K562 (cell line): ENCODE measurements at regions not wholly inside any gene's neighbourhood (a gene's known extent, or its start where the extent isn't known, plus 50 kb on each side); places are given as distances from the start of the nearest gene placed in this dataset.

Experiments
- ATAC-seq: fragments of 200-7000 bp; cut with Tn5 transposase; 3 replicates; pipeline ENCODE4 v1.9.1; 2020; ENCODE audit warnings: moderate library complexity
- BruUV-seq: library from RNA; stranded (reverse); fragments of 400-500 nt; replicated peaks from 2 replicates; lab custom pipeline; 2021; lab: Mats Ljungman, UMichigan
- CTCF ChIA-PET: fragments of 300-600 bp; formaldehyde crosslinking; extraction: SDS; loops from one replicate; lab custom pipeline; 2021; ENCODE audit warnings: low intra/inter-chr PET ratio; lab: Yijun Ruan, JAX
- POLR2A ChIA-PET: fragments of 300-600, 350-650 bp; sonication (Branson Sonifier 250); formaldehyde crosslinking; extraction: SDS; loops from one replicate; lab custom pipeline; 2021; ENCODE audit warnings: antibody characterized with exemption, inconsistent platforms; lab: Yijun Ruan, JAX
- DNase-seq, 4 experiments: peaks; one replicate each; pipeline versions ENCODE4 v3.0.0 to v3.0.0-alpha.2; 2011 to 2018; ENCODE audit warnings: low spot score in 3 of 4, mixed read lengths in 3 of 4; ENCODE audit errors: extremely low read depth in 1 of 4
- FAIRE-seq: peaks from 2 replicates; lab custom pipeline; 2011; peaks lifted over from hg19 to GRCh38; lab: Jason Lieb, UNC
- H2AFZ ChIP-seq: 2 replicates; pipeline ENCODE4 v1.6.0; 2011; ENCODE audit warnings: low read depth, low read length, control low read depth, inconsistent platforms
- H3K27ac ChIP-seq: fragments of 200-600 bp; 3 replicates; pipeline ENCODE4 v1.8.0; 2011; ENCODE audit warnings: low read depth, mild to moderate bottlenecking, control low read depth, inconsistent platforms, low read length, moderate library complexity, mixed read lengths; ENCODE audit errors: extremely low read depth
- H3K27me3 ChIP-seq, 2 experiments: fragments of 300-600 bp in 1 of 2; 2 replicates in 1 of 2; 3 replicates in 1 of 2; pipeline versions ENCODE4 v1.6.0 to v1.8.0; 2011; ENCODE audit warnings: inconsistent platforms in 2 of 2, low read length in 2 of 2, mild to moderate bottlenecking in 1 of 2, mixed read lengths in 1 of 2, moderate library complexity in 1 of 2; ENCODE audit not compliant: control insufficient read depth in 2 of 2, insufficient read depth in 2 of 2
- H3K36me3 ChIP-seq: fragments of 300-600 bp; 3 replicates; pipeline ENCODE4 v1.8.0; 2011; ENCODE audit warnings: mild to moderate bottlenecking, low read length, inconsistent platforms; ENCODE audit not compliant: control insufficient read depth, insufficient read depth
- H3K4me1 ChIP-seq, 2 experiments: fragments of 200-600 bp in 1 of 2; replicated peaks in 1 of 2; 2 replicates in 1 of 2; 3 replicates in 1 of 2; pipeline versions ENCODE4 v1.5.1 to v1.8.0; 2011; ENCODE audit warnings: inconsistent platforms in 2 of 2, low read length in 2 of 2, mild to moderate bottlenecking in 1 of 2, mixed read lengths in 1 of 2, moderate library complexity in 1 of 2; ENCODE audit not compliant: control insufficient read depth in 2 of 2, insufficient read depth in 2 of 2
- H3K4me2 ChIP-seq: 2 replicates; pipeline ENCODE4 v1.6.1; 2011; ENCODE audit warnings: low read length, control low read depth, inconsistent platforms, mixed read lengths; ENCODE audit not compliant: insufficient read depth
- H3K4me3 ChIP-seq: fragments of 200-600 bp; sonication (generic), shearing (Covaris generic); 2 replicates; pipeline ENCODE4 v1.5.1; 2016; ENCODE audit warnings: control low read depth, inconsistent platforms
- H3K79me2 ChIP-seq: fragments of 200-600 bp; 3 replicates; pipeline ENCODE4 v1.8.0; 2011; ENCODE audit warnings: low read length, inconsistent platforms; ENCODE audit not compliant: control insufficient read depth, insufficient read depth
- H3K9ac ChIP-seq, 2 experiments: 2 replicates each; pipeline versions ENCODE4 v1.6.0 to v1.6.1; 2011; ENCODE audit warnings: low read depth in 2 of 2, low read length in 2 of 2, control low read depth in 1 of 2, inconsistent platforms in 1 of 2, mild to moderate bottlenecking in 1 of 2, mixed read lengths in 1 of 2; ENCODE audit not compliant: insufficient read depth in 1 of 2
- H3K9me1 ChIP-seq: one replicate; pipeline ENCODE4 v1.6.0; 2011; ENCODE audit warnings: inconsistent platforms, mild to moderate bottlenecking, low read length, moderate library complexity; ENCODE audit not compliant: control insufficient read depth, insufficient read depth
- H3K9me3 ChIP-seq: replicated peaks from 2 replicates; pipeline ENCODE4 v1.5.1; 2011; ENCODE audit warnings: low read depth, low read length, inconsistent platforms; ENCODE audit not compliant: control insufficient read depth, insufficient read depth
- H4K20me1 ChIP-seq: replicated peaks from 2 replicates; pipeline ENCODE4 v1.6.1; 2011; ENCODE audit warnings: low read length, inconsistent platforms, mixed read lengths; ENCODE audit not compliant: control insufficient read depth, insufficient read depth
- GATA2 ChIP-seq: sonication (generic); formaldehyde crosslinking; IDR thresholded peaks from 2 replicates; pipeline ENCODE4 v1.4.0; 2020; ENCODE audit warnings: mild to moderate bottlenecking, missing genetic modification reagents
- GTF2F1 ChIP-seq: IDR thresholded peaks from 2 replicates; pipeline ENCODE4 v1.6.1; 2011; ENCODE audit warnings: low read depth, low read length, improper control_type of control experiment
- MBD1 ChIP-seq: fragments of 250-450 bp; sonication (Bioruptor Pico); IDR thresholded peaks from 2 replicates; pipeline ENCODE4 v1.8.0; 2022; ENCODE audit warnings: inconsistent platforms
- POU5F1 ChIP-seq: fragments of 150-350 bp; IDR thresholded peaks from 2 replicates; pipeline ENCODE4 v1.6.1; 2014; ENCODE audit warnings: borderline replicate concordance, low read length, low read depth, mild to moderate bottlenecking; ENCODE audit not compliant: partially characterized antibody
- WGBS: fragments of 100-300 bp; shearing (Covaris generic); methylation state at CpG from one replicate; pipeline ENCODE4 v1.1.6; 2016; ENCODE audit warnings: low coverage, mixed read lengths; ENCODE audit not compliant: insufficient coverage; ENCODE audit errors: missing lambda C conversion rate; 5-methylcytosine and 5-hydroxymethylcytosine counted together
- in situ Hi-C: fragments of 300-500 bp; cut with MboI; formaldehyde crosslinking; loops from 4 replicates; pipeline ENCODE4 v1.15.0; 2018; ENCODE audit warnings: inconsistent platforms, mixed read lengths
- intact Hi-C: fragments of 100-400 bp; cut with micrococcal nuclease; formaldehyde crosslinking; loops from 2 replicates; pipeline ENCODE4 v1.14.2; 2022

DNA sequence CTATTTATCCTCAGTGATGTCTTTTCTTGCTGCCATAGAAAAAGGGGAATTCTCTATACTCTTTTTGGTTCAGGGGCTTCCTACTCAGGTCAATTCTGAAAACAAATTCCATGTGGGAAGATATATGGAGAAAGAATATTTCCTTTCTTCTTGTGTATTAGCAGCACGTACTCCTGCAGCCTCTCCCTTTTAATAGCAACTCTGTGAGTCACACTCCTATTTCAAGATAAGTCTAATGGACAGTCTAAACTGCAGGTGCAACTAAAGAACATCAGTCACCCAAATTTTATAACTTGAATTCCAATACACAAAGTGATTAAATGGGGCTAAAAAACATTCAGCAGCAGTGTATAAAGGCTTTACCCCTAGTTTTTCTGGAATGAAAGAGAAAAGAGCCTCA, 942.2 kb downstream of the CNTNAP5 start (continued):
- no peak for TF ChIP-seq POU5F1

- H3K9me1 ChIP-seq = no peaks in the 10 kb centered on the region
- intact Hi-C loops = no loop called here
- H3K9me3 ChIP-seq = no peaks in the 10 kb centered on the region
- H3K4me1 ChIP-seq = no peaks in the 10 kb centered on the region
- ChIA-PET POLR2A (no interaction called here), CTCF (no interaction called here)
- DNase-seq (no peak), FAIRE-seq (no peak)
- BruUV-seq = no TSS peak
- H2AFZ ChIP-seq = no peak overlapping the region
- no peaks in the 10 kb centered on the region for H3K27me3 ChIP-seq
- TF ChIP-seq GATA2 (CRISPR knock-in tag) = no peak
- TF ChIP-seq GTF2F1 = no peak
- TF ChIP-seq MBD1 (CRISPR knock-in tag) = no peak
- TF ChIP-seq, all 486 proteins: peak for 0
- in situ Hi-C loops = no loop called here
- H3K36me3 ChIP-seq = no peaks in the 10 kb centered on the region
- no peak overlapping the region for H3K4me2 ChIP-seq
- 0% methylated on average over 2 of the region's 2 CpGs for whole genome bisulfite sequencing
- no peaks in the 10 kb centered on the region for H4K20me1 ChIP-seq
- H3K4me3 ChIP-seq = no peak overlapping the region
- H3K27ac ChIP-seq = no peak overlapping the region
- ATAC-seq = no peak
- no peaks in the 10 kb centered on the region for H3K79me2 ChIP-seq
- no peak overlapping the region for H3K9ac ChIP-seq
Observed at GRCh38 chr2:124970030-124970429, 944.9 kb downstream of the CNTNAP5 start.
